ENCODE measurements at regions not wholly inside any gene's neighbourhood (a gene's known extent, or its start where the extent isn't known, plus 50 kb on each side); places are given as distances from the start of the nearest gene placed in this dataset.
A peak's percentile ranks its signal among the peaks of the same experiment; 100 is the strongest.
"Not testable (repeated sequence)": the region's sequence is repeated elsewhere in the genome, so short reads cannot be mapped to it uniquely, and the experiment has no call there.

DNA sequence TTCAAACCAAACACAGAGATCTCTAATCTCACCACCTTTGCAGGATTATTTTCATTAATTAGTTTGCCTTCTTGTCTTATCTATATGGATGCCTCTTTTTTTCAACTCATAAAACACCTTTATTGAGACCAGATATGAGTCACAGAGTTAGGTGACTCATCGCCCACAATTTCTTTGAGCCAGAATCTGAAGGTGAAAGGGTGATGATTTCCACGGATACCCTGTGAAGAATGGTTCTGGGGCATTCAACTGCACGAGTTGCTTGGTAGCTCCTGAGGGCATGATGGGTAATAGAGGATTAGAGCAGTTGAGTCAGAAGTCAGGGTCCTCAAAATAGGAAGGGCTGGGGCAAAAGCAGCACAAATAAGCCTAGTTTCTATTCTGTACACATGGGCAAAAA is 128.2 kb downstream of the TBX19 start:
- WGBS (ENCODE audit: insufficient coverage), result 73% methylated on average over 2 of the region's 3 CpGs
- H3K9me3 ChIP-seq (ENCODE audit: control insufficient read depth, insufficient read depth, low read length), result no peaks in the 10 kb centered on the region
- H3K4me1 ChIP-seq (ENCODE audit: control insufficient read depth, insufficient read depth, low read length), result no peaks in the 10 kb centered on the region
- no peaks in the 10 kb centered on the region for H3K36me3 ChIP-seq (ENCODE audit: control insufficient read depth, insufficient read depth, low read length)
- no peak for DNase-seq (ENCODE audit: low read depth in 4 of 6, low spot score in 6 of 6)
- H3K27me3 ChIP-seq (ENCODE audit: control insufficient read depth, insufficient read depth, low read length), result no peaks in the 10 kb centered on the region
- no peak overlapping the region for H3K27ac ChIP-seq (ENCODE audit: low read depth, low read length)
- H3K4me3 ChIP-seq (ENCODE audit: low read depth, low read length), result no peak overlapping the region

DNA sequence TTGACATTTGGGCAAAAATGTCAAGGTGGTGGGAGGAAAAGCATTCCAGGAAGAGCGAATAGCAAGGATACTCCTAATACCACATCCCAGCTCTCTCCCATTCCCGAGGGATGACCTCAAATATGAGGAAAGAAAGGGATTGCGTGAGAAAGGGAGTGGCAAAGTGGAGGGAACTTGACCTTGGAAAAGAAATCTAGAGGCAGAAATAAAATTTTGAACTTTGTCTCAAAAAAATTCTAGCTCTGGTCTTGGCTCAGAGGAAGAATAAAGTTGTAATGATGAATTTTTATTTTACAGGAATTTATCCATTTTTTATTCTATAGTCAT is 127.8 kb downstream of the TBX19 start:
- Histone ChIP-seq H3K9me3 (ENCODE audit: control insufficient read depth, insufficient read depth, low read length) (no peaks in the 10 kb centered on the region), H3K36me3 (ENCODE audit: control insufficient read depth, insufficient read depth, low read length) (no peaks in the 10 kb centered on the region), H3K27ac (ENCODE audit: low read depth, low read length) (no peak overlapping the region), H3K4me1 (ENCODE audit: control insufficient read depth, insufficient read depth, low read length) (no peaks in the 10 kb centered on the region), H3K27me3 (ENCODE audit: control insufficient read depth, insufficient read depth, low read length) (no peaks in the 10 kb centered on the region), H3K4me3 (ENCODE audit: low read depth, low read length) (no peak overlapping the region)
- WGBS (ENCODE audit: insufficient coverage), result 100% methylated on average over 1 of the region's 3 CpGs
- DNase-seq (ENCODE audit: low read depth in 4 of 6, low spot score in 6 of 6), result no peak

GRCh38 chr1:168407832-168408538 is 127.3 kb downstream of the TBX19 start:
- DNase-seq (ENCODE audit: low read depth in 4 of 6, low spot score in 6 of 6), result no peak
- Histone ChIP-seq H3K4me3 (ENCODE audit: low read depth, low read length) (no peak overlapping the region), H3K9me3 (ENCODE audit: control insufficient read depth, insufficient read depth, low read length) (no peaks in the 10 kb centered on the region), H3K27ac (ENCODE audit: low read depth, low read length) (no peak overlapping the region), H3K36me3 (ENCODE audit: control insufficient read depth, insufficient read depth, low read length) (no peaks in the 10 kb centered on the region), H3K27me3 (ENCODE audit: control insufficient read depth, insufficient read depth, low read length) (no peaks in the 10 kb centered on the region), H3K4me1 (ENCODE audit: control insufficient read depth, insufficient read depth, low read length) (no peaks in the 10 kb centered on the region)
- no CpG with 5 or more reads among the region's 1 CpG for WGBS (ENCODE audit: insufficient coverage)

- 85% methylated on average over 2 of the region's 3 CpGs for WGBS (ENCODE audit: insufficient coverage)
- DNase-seq (ENCODE audit: low read depth in 4 of 6, low spot score in 6 of 6), result no peak
Measured at GRCh38 chr1:168405906-168406549, 125.4 kb downstream of the TBX19 start.

DNA sequence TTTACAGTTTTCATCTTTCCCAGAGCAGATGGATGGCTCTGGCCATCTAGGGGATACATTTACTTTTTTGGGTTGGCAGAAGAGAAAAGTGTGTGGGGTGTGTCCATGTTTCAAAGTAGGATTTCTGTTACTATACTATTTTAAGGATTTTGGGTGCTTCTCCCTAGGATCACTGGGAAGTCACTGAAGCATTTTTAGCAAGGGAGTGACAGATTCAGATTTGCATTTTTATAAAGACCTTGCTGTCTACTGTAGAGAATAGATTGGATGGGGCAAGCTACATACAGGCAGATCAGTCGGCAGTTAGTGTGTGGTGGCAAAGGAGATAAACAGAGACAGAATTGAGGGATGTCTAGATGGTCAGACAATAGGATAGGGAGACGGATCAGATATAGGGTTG is 122.5 kb downstream of the TBX19 start:
- Histone ChIP-seq H3K4me1 (ENCODE audit: control insufficient read depth, insufficient read depth, low read length) (peaks cover 5% of the 10 kb centered on the region), H3K9me3 (ENCODE audit: control insufficient read depth, insufficient read depth, low read length) (no peaks in the 10 kb centered on the region), H3K4me3 (ENCODE audit: low read depth, low read length) (no peak overlapping the region), H3K36me3 (ENCODE audit: control insufficient read depth, insufficient read depth, low read length) (no peaks in the 10 kb centered on the region), H3K27me3 (ENCODE audit: control insufficient read depth, insufficient read depth, low read length) (no peaks in the 10 kb centered on the region), H3K27ac (ENCODE audit: low read depth, low read length) (no peak overlapping the region)
- DNase-seq (ENCODE audit: low read depth in 4 of 6, low spot score in 6 of 6), result peak in 1 of 6 donors; percentile 46
- WGBS (ENCODE audit: insufficient coverage), result 68% methylated on average over 2 of the region's 2 CpGs

More at GRCh38 chr1:168405906-168406549, 125.4 kb downstream of the TBX19 start:
- Histone ChIP-seq H3K4me3 (ENCODE audit: low read depth, low read length) (no peak overlapping the region), H3K27ac (ENCODE audit: low read depth, low read length) (no peak overlapping the region), H3K9me3 (ENCODE audit: control insufficient read depth, insufficient read depth, low read length) (no peaks in the 10 kb centered on the region), H3K36me3 (ENCODE audit: control insufficient read depth, insufficient read depth, low read length) (no peaks in the 10 kb centered on the region), H3K27me3 (ENCODE audit: control insufficient read depth, insufficient read depth, low read length) (no peaks in the 10 kb centered on the region), H3K4me1 (ENCODE audit: control insufficient read depth, insufficient read depth, low read length) (no peaks in the 10 kb centered on the region)

DNA sequence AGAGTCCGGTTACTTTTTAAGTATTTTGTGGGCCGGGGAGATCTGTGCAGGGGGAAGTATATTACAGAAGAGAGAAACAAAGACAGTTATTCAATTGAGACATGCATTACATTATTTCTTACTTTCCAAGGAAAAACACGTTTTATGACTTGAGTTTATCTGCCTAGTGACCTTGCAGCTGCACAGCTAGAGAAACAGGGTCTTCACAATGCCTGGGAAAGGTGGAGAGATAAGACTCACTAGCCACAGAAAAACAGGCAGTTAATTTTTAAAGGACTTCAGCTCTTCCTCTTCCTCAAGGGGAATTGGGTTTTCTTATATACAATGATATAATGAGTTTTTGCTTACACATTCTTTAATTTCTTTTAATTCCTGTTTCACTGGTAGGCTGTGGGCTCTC is 121.8 kb downstream of the TBX19 start:
- not testable (repeated sequence) for H3K4me1 ChIP-seq (ENCODE audit: control insufficient read depth, insufficient read depth, low read length); DNase-seq (ENCODE audit: low read depth in 4 of 6, low spot score in 6 of 6); H3K27ac ChIP-seq (ENCODE audit: low read depth, low read length); H3K36me3 ChIP-seq (ENCODE audit: control insufficient read depth, insufficient read depth, low read length); H3K27me3 ChIP-seq (ENCODE audit: control insufficient read depth, insufficient read depth, low read length); H3K4me3 ChIP-seq (ENCODE audit: low read depth, low read length); H3K9me3 ChIP-seq (ENCODE audit: control insufficient read depth, insufficient read depth, low read length)
- no CpG with 5 or more reads among the region's 3 CpGs for WGBS (ENCODE audit: insufficient coverage)

GRCh38 chr1:168401341-168401740 is 120.7 kb downstream of the TBX19 start:
- no CpG with 5 or more reads among the region's 3 CpGs for WGBS (ENCODE audit: insufficient coverage)
- H3K36me3 ChIP-seq (ENCODE audit: control insufficient read depth, insufficient read depth, low read length), result no peaks in the 10 kb centered on the region
- no peak overlapping the region for H3K4me3 ChIP-seq (ENCODE audit: low read depth, low read length)
- peaks cover 5% of the 10 kb centered on the region for H3K4me1 ChIP-seq (ENCODE audit: control insufficient read depth, insufficient read depth, low read length)
- no peaks in the 10 kb centered on the region for H3K9me3 ChIP-seq (ENCODE audit: control insufficient read depth, insufficient read depth, low read length)
- H3K27ac ChIP-seq (ENCODE audit: low read depth, low read length), result no peak overlapping the region
- no peaks in the 10 kb centered on the region for H3K27me3 ChIP-seq (ENCODE audit: control insufficient read depth, insufficient read depth, low read length)
- DNase-seq (ENCODE audit: low read depth in 4 of 6, low spot score in 6 of 6), result peak in 1 of 6 donors; percentile 22

- Histone ChIP-seq H3K4me1 (ENCODE audit: control insufficient read depth, insufficient read depth, low read length) (peaks cover 5% of the 10 kb centered on the region), H3K9me3 (ENCODE audit: control insufficient read depth, insufficient read depth, low read length) (no peaks in the 10 kb centered on the region), H3K4me3 (ENCODE audit: low read depth, low read length) (no peak overlapping the region), H3K27ac (ENCODE audit: low read depth, low read length) (no peak overlapping the region), H3K36me3 (ENCODE audit: control insufficient read depth, insufficient read depth, low read length) (no peaks in the 10 kb centered on the region), H3K27me3 (ENCODE audit: control insufficient read depth, insufficient read depth, low read length) (no peaks in the 10 kb centered on the region)
- no peak for DNase-seq (ENCODE audit: low read depth in 4 of 6, low spot score in 6 of 6)
- 100% methylated on average over 1 of the region's 1 CpG for WGBS (ENCODE audit: insufficient coverage)
Measured at GRCh38 chr1:168400139-168400538, 119.5 kb downstream of the TBX19 start.

- Histone ChIP-seq H3K36me3 (ENCODE audit: control insufficient read depth, insufficient read depth, low read length) (no peaks in the 10 kb centered on the region), H3K27ac (ENCODE audit: low read depth, low read length) (no peak overlapping the region), H3K9me3 (ENCODE audit: control insufficient read depth, insufficient read depth, low read length) (no peaks in the 10 kb centered on the region), H3K27me3 (ENCODE audit: control insufficient read depth, insufficient read depth, low read length) (no peaks in the 10 kb centered on the region), H3K4me1 (ENCODE audit: control insufficient read depth, insufficient read depth, low read length) (peaks cover 9% of the 10 kb centered on the region), H3K4me3 (ENCODE audit: low read depth, low read length) (no peak overlapping the region)
- DNase-seq (ENCODE audit: low read depth in 4 of 6, low spot score in 6 of 6), result no peak
- no CpG with 5 or more reads among the region's 4 CpGs for WGBS (ENCODE audit: insufficient coverage)
Measured at GRCh38 chr1:168397806-168398205, 117.1 kb downstream of the TBX19 start.
